ENCODE measurements at regions not wholly inside any gene's neighbourhood (a gene's known extent, or its start where the extent isn't known, plus 50 kb on each side); places are given as distances from the start of the nearest gene placed in this dataset.

DNA sequence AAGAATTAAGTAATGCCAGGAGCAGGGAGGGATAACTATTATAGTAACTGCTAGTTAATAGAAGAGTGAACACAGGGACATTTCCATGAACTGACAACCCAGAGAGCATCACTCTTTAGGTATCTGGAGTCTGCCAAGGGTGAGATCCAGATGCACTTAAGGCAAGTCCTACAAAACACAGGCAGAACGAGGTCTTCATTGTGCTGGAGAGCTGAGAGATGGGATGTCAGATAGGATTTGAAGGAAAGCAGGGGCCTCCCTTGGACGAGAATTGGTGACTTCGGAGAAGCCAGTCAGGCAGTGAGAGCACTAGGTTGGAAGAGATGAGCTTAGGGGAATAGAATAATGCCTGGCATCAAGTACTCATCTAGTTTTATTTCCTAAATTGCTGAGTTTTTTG lies 684.5 kb downstream of the GATA3 start:
- no peak for TF ChIP-seq CTCF (conservative IDR thresholded peaks at IDR 0.05; ENCODE audit: low read depth, low read length)
- TF ChIP-seq RFX5 (IDR thresholded peaks at IDR 0.05; ENCODE audit: low read depth, low read length): no peak
- TF ChIP-seq SMC3 (IDR thresholded peaks at IDR 0.05; ENCODE audit: low read depth, low read length): no peak
- TF ChIP-seq ELK1 (IDR thresholded peaks at IDR 0.05; ENCODE audit: borderline replicate concordance, low read depth, low read length): no peak
- no peak for TF ChIP-seq FOS (IDR thresholded peaks at IDR 0.05; ENCODE audit: low read depth, low read length)
- no peak for TF ChIP-seq RCOR1 (IDR thresholded peaks at IDR 0.05; ENCODE audit: insufficient replicate concordance, low read length)
- TF ChIP-seq POLR2A (IDR thresholded peaks at IDR 0.05; ENCODE audit: low read depth, low read length): no peak
- TF ChIP-seq, protein P1, sequence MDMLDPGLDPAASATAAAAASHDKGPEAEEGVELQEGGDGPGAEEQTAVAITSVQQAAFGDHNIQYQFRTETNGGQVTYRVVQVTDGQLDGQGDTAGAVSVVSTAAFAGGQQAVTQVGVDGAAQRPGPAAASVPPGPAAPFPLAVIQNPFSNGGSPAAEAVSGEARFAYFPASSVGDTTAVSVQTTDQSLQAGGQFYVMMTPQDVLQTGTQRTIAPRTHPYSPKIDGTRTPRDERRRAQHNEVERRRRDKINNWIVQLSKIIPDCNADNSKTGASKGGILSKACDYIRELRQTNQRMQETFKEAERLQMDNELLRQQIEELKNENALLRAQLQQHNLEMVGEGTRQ (IDR thresholded peaks at IDR 0.05; ENCODE audit: low read depth, low read length): no peak
- TF ChIP-seq MAFK (IDR thresholded peaks at IDR 0.05; ENCODE audit: low read depth, low read length): no peak

Measured in IMR-90 (cell line).